Cardiac fibroblast (primary cell): ENCODE measurements at regions not wholly inside any gene's neighbourhood (a gene's known extent, or its start where the extent isn't known, plus 50 kb on each side); places are given as distances from the start of the nearest gene placed in this dataset.

Source experiments
- DNase-seq, 2 donors: peaks; one replicate each; pipeline versions ENCODE4 v3.0.0 to v3.0.0-alpha.2; 2010; ENCODE audit warnings: low read depth in 2 of 2
- H3K4me3 ChIP-seq, 2 donors: replicated peaks in 1 of 2; 1 replicate in 1 of 2; 2 replicates in 1 of 2; pipeline ENCODE4 v1.5.1; 2011; ENCODE audit warnings: low read depth in 2 of 2, low read length in 2 of 2, mild to moderate bottlenecking in 2 of 2, moderate library complexity in 1 of 2
- CTCF ChIP-seq: IDR thresholded peaks from one replicate; pipeline ENCODE4 v1.5.1; 2011; ENCODE audit warnings: low read depth, mild to moderate bottlenecking, low read length, inconsistent platforms

DNA sequence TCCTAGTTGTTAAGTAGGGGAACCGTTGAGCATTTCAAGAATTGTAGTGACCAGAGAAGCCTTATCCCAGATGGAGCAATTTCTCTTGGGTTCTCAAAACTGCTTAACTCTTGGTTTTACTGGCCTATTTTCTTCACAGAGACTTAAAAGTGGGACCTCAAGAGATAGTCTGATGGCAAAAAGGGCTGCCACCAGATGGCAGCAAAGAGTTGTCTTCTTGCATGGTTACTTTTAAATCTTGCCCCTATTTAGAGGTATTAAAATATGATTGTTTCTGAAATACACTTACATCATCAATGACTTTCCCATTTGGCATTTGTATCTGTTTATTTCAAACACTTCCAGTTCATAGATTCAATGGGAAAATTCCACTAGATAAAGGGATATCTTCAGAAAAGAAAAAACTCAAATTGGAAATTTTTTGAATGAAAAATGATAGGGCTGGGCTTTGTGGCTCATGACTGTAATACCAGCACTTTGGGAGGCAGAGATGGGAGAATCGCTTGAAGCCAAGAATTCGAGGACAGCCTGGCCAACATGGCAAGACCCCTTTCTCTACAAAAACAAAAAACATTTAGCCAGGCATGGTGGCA lies 69.9 kb upstream of the CNTN1 start:
- no peak overlapping the region for H3K4me3 ChIP-seq
- DNase-seq, result peak; percentile 49 to 59
- peak; percentile 62 for TF ChIP-seq CTCF

- DNase-seq, result no peak
- H3K4me3 ChIP-seq, result no peak overlapping the region
- TF ChIP-seq CTCF, result no peak
These were observed 60.1 kb upstream of the CNTN1 start for GRCh38 chr12:40632171-40632570.

DNA sequence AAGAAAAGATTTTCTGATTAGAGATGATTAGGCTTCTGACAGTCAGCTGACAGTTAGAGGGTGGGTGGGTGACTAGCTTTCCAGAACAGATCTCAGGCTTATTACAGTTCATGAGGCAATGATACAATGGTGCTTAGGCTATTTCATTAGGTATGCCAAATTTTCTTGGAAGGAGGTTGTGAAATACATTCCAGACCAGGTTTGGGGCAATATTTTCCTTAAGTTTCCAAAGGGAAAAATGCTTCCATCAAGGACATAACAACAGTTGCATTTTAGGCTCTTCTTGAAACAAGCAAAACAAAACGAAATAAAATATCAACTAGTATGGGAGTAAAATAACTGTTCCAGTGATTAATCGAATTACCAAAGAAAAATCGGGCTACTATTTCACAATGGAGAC lies 59.3 kb upstream of the CNTN1 start:
- H3K4me3 ChIP-seq, result no peak overlapping the region
- TF ChIP-seq CTCF, result no peak
- DNase-seq, result no peak

DNA sequence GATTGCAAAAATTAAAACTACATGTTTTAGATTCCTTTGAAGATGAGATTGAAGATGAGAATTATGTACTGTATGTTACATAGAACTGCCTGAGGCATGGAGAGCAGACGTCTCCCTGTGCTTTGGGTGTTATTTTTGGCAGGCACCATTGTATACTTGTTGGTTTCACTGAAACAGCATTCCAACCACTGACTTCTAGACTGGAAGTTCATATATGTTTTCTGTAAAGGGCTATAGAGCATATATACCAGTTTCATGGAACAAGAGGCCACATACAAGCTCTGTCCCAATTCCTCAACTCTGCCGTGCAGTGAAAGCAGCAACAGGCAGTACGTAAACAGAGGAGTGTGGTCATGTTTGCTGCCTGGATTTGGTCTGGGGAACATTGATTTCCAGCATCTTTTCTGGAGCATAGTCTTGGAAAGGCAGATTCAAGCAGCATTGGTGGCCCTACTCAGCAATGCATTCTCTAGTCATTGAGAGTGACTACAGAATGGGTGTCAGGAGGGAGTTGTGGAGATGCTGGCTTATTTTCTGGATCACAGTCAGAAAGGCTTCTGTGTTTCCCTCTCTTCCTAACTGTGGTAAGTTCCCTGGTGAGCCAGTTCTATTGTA lies 57.6 kb upstream of the CNTN1 start:
- H3K4me3 ChIP-seq, result no peak overlapping the region
- no peak for TF ChIP-seq CTCF
- no peak for DNase-seq

DNA sequence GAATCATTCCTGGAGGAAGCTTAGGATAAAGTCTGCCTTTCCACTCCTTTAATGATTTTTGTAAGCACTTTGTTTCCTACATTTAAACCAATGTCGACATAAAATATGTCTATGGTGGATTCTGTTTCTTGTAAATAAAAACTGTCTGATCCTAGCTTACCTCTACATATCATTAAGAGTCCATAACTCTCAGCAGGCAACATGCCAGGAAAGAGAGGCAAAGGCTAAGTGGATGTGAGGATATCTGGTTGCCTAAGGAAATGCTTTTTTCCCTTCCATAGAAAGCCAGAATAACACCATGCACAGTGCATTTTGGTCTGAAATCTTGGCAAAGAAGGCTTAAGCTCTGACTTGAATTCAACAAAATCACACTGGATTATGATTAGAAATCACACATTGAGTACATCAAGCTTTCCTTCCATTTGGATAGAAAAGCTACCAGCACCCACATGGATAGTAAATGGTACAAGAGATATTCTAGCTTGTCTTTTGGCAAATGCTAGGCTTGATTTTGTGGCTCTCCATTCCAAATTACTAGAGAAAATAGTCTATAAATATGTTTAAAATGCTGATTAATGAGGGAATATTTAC lies 57.0 kb upstream of the CNTN1 start:
- no peak for TF ChIP-seq CTCF
- no peak overlapping the region for H3K4me3 ChIP-seq
- DNase-seq, result no peak
